ENCODE measurements at regions not wholly inside any gene's neighbourhood (a gene's known extent, or its start where the extent isn't known, plus 50 kb on each side); places are given as distances from the start of the nearest gene placed in this dataset.

DNA sequence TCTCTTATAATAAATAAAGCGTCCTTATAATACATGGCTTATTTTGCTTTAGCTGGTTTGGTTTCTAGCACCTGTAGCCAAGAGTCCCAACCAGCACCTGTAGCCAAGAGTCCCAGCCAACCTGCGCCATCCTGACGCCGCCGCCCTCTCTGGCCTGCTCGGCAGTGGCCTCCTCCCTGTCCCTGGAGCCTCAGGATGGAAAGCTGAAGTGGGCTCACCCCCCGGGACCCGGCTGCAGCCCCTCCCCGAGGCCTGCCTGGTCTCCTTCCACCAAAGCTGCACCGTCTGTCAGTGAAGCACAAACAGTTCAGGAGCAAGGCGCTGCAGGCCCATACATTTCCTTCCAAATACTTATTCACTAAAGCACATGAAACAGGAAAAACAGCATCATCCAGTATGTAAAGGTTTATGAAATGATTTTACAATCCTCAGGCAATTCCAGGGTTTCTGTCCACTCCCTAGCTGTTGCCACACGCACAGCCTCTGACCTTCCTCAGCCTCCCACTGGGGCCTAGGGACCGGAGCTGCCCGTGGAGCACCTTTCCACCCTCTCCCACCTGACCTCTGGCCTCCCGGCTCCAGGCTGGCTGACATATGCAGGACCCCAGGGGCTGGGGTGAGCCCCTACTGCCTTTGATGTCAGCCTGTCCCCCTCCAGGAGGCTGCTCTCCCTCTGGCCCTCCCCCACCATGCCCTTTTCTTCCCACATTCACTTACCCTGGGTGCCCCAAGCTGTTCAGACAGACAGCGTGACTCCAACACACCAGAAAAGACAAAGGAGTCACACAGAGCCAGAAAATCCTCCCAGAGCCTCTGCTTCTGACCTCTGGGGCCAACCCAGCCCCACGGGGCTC is 149.6 kb upstream of the PPP2R2D start:
- Histone ChIP-seq H3K27ac (ENCODE audit: low read depth, low read length) (no peak overlapping the region), H3K4me1 (ENCODE audit: control insufficient read depth, insufficient read depth, low read length) (no peaks in the 10 kb centered on the region), H3K4me3 (ENCODE audit: low read length) (no peak overlapping the region), H3K27me3 (ENCODE audit: control insufficient read depth, insufficient read depth, low read length) (peaks cover 2% of the 10 kb centered on the region), H3K9ac (ENCODE audit: low read length) (no peak overlapping the region), H3K36me3 (ENCODE audit: control insufficient read depth, insufficient read depth, low read length) (no peaks in the 10 kb centered on the region)

- Histone ChIP-seq H3K4me3 (ENCODE audit: low read length) (no peak overlapping the region), H3K4me1 (ENCODE audit: control insufficient read depth, insufficient read depth, low read length) (no peaks in the 10 kb centered on the region), H3K36me3 (ENCODE audit: control insufficient read depth, insufficient read depth, low read length) (no peaks in the 10 kb centered on the region), H3K27ac (ENCODE audit: low read depth, low read length) (no peak overlapping the region), H3K9ac (ENCODE audit: low read length) (no peak overlapping the region), H3K27me3 (ENCODE audit: control insufficient read depth, insufficient read depth, low read length) (no peaks in the 10 kb centered on the region)
Observed at GRCh38 chr10:131751827-131752775, 148.7 kb upstream of the PPP2R2D start.

- no peak overlapping the region for H3K27ac ChIP-seq (ENCODE audit: low read depth, low read length)
- H3K9ac ChIP-seq (ENCODE audit: low read length), result no peak overlapping the region
- no peaks in the 10 kb centered on the region for H3K36me3 ChIP-seq (ENCODE audit: control insufficient read depth, insufficient read depth, low read length)
- no peaks in the 10 kb centered on the region for H3K4me1 ChIP-seq (ENCODE audit: control insufficient read depth, insufficient read depth, low read length)
- no peaks in the 10 kb centered on the region for H3K27me3 ChIP-seq (ENCODE audit: control insufficient read depth, insufficient read depth, low read length)
- H3K4me3 ChIP-seq (ENCODE audit: low read length), result no peak overlapping the region
Observed at GRCh38 chr10:131753336-131753735, 147.5 kb upstream of the PPP2R2D start.

GRCh38 chr10:131755200-131755599 is 145.6 kb upstream of the PPP2R2D start:
- Histone ChIP-seq H3K9ac (ENCODE audit: low read length) (no peak overlapping the region), H3K27me3 (ENCODE audit: control insufficient read depth, insufficient read depth, low read length) (no peaks in the 10 kb centered on the region), H3K4me1 (ENCODE audit: control insufficient read depth, insufficient read depth, low read length) (no peaks in the 10 kb centered on the region), H3K27ac (ENCODE audit: low read depth, low read length) (no peak overlapping the region), H3K4me3 (ENCODE audit: low read length) (no peak overlapping the region), H3K36me3 (ENCODE audit: control insufficient read depth, insufficient read depth, low read length) (no peaks in the 10 kb centered on the region)

DNA sequence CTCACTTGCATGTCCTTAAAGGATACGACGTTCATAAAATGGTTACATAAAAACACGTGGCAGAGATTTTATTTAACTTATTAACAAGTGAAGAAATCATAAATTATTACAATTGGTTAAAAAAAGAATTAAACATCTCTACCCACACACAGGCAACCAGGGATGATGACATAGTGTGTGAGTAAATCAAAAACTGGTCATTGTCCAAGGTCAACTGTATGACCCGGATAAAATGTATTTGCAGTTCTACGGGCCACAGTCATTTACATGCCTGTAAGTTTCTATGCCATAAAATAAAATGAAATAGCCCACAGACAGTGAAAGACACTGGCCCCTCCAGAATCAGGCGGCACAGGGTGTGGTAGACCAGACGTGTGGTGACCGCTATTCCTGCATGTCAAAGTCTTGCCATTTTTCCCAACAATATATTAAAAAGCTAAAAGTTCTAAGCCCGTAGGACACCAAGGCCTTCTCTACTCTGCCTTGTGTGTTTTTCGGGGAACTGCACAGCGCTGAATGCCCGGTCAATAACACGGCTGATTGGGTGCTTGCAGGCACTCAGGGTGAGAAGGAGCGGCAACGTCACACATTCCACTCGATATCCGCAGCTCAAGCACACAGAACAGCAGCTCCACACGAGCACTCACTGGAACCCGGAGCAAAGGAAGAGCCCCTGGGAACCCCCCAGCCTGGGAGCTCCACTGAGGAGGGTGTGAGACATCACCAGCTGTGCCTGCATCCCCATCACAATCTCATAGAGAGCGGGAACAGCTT is 143.3 kb upstream of the PPP2R2D start:
- Histone ChIP-seq H3K27me3 (ENCODE audit: control insufficient read depth, insufficient read depth, low read length) (no peaks in the 10 kb centered on the region), H3K4me1 (ENCODE audit: control insufficient read depth, insufficient read depth, low read length) (no peaks in the 10 kb centered on the region), H3K4me3 (ENCODE audit: low read length) (no peak overlapping the region), H3K9ac (ENCODE audit: low read length) (no peak overlapping the region), H3K27ac (ENCODE audit: low read depth, low read length) (no peak overlapping the region), H3K36me3 (ENCODE audit: control insufficient read depth, insufficient read depth, low read length) (no peaks in the 10 kb centered on the region)

GRCh38 chr10:131758062-131758938 is 142.5 kb upstream of the PPP2R2D start:
- H3K27ac ChIP-seq (ENCODE audit: low read depth, low read length), result no peak overlapping the region
- H3K4me1 ChIP-seq (ENCODE audit: control insufficient read depth, insufficient read depth, low read length), result no peaks in the 10 kb centered on the region
- no peak overlapping the region for H3K4me3 ChIP-seq (ENCODE audit: low read length)
- H3K36me3 ChIP-seq (ENCODE audit: control insufficient read depth, insufficient read depth, low read length), result no peaks in the 10 kb centered on the region
- no peaks in the 10 kb centered on the region for H3K27me3 ChIP-seq (ENCODE audit: control insufficient read depth, insufficient read depth, low read length)
- no peak overlapping the region for H3K9ac ChIP-seq (ENCODE audit: low read length)

- Histone ChIP-seq H3K9ac (ENCODE audit: low read length) (no peak overlapping the region), H3K27ac (ENCODE audit: low read depth, low read length) (no peak overlapping the region)
Observed at GRCh38 chr10:131758939-131759301, 141.9 kb upstream of the PPP2R2D start.

DNA sequence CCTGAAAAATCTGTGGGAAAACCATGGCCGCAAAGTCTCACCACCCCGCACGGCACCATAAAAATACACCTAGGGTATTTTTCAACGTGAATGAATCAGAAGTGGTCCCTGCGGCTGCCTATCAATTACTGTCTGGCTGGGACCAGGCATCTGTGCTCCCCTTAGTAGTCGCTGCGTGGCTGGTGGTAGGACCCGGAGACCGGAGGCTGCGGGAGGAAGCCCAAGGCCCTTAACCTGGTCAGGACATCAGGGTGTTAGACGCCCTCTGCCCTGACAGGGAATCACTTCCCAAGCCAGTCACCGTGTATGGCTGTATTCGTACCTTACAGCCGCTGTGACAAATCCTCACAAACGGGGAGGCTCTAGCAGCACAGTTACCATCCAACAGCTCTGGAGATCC is 141.5 kb upstream of the PPP2R2D start:
- H3K36me3 ChIP-seq (ENCODE audit: control insufficient read depth, insufficient read depth, low read length), result no peaks in the 10 kb centered on the region
- H3K27ac ChIP-seq (ENCODE audit: low read depth, low read length), result no peak overlapping the region
- H3K27me3 ChIP-seq (ENCODE audit: control insufficient read depth, insufficient read depth, low read length), result no peaks in the 10 kb centered on the region

More at GRCh38 chr10:131758939-131759301, 141.9 kb upstream of the PPP2R2D start:
- no peaks in the 10 kb centered on the region for H3K4me1 ChIP-seq (ENCODE audit: control insufficient read depth, insufficient read depth, low read length)
- H3K36me3 ChIP-seq (ENCODE audit: control insufficient read depth, insufficient read depth, low read length), result no peaks in the 10 kb centered on the region
- H3K27me3 ChIP-seq (ENCODE audit: control insufficient read depth, insufficient read depth, low read length), result no peaks in the 10 kb centered on the region
- no peak overlapping the region for H3K4me3 ChIP-seq (ENCODE audit: low read length)

DNA sequence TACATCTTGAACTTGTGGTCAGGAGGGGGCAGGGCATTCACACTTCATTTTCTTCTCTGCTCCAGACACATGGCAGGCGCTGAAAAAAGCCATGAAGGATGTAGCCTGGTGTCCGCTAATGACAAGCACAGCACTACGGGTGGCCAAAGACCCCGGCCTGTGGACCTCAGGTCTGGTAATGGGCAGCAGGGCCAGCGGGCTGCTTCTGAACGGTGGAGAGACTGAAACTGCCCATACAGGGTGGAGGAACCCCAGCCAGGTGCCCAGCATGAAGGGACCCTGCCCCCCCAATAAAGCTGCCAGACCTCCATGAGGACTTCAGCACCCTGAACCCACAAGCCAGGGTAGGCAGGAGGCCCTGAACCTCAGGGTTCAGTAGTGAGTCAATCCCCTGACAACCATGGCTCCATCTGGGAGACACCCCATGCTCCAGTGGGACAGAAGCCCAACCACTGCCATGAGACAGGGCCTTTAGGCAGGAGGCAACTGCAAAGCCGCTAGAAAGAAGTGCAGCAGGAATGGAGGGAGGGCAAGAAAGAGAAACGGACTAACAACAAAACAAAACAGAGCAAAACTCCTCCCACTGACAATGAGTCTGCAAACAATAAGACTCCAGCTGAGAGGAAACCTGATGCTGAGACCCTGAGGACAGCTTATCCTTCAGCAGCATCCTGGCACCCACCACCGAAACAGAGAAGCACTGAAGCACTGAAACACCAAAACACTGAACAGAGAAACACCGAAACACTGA is 140.2 kb upstream of the PPP2R2D start:
- Histone ChIP-seq H3K4me3 (ENCODE audit: low read length) (no peak overlapping the region), H3K9ac (ENCODE audit: low read length) (no peak overlapping the region), H3K27ac (ENCODE audit: low read depth, low read length) (no peak overlapping the region), H3K36me3 (ENCODE audit: control insufficient read depth, insufficient read depth, low read length) (no peaks in the 10 kb centered on the region), H3K4me1 (ENCODE audit: control insufficient read depth, insufficient read depth, low read length) (no peaks in the 10 kb centered on the region), H3K27me3 (ENCODE audit: control insufficient read depth, insufficient read depth, low read length) (no peaks in the 10 kb centered on the region)

More for the DNA sequence above, 141.5 kb upstream of the PPP2R2D start:
- H3K4me3 ChIP-seq (ENCODE audit: low read length), result no peak overlapping the region
- no peaks in the 10 kb centered on the region for H3K4me1 ChIP-seq (ENCODE audit: control insufficient read depth, insufficient read depth, low read length)
- H3K9ac ChIP-seq (ENCODE audit: low read length), result no peak overlapping the region

DNA sequence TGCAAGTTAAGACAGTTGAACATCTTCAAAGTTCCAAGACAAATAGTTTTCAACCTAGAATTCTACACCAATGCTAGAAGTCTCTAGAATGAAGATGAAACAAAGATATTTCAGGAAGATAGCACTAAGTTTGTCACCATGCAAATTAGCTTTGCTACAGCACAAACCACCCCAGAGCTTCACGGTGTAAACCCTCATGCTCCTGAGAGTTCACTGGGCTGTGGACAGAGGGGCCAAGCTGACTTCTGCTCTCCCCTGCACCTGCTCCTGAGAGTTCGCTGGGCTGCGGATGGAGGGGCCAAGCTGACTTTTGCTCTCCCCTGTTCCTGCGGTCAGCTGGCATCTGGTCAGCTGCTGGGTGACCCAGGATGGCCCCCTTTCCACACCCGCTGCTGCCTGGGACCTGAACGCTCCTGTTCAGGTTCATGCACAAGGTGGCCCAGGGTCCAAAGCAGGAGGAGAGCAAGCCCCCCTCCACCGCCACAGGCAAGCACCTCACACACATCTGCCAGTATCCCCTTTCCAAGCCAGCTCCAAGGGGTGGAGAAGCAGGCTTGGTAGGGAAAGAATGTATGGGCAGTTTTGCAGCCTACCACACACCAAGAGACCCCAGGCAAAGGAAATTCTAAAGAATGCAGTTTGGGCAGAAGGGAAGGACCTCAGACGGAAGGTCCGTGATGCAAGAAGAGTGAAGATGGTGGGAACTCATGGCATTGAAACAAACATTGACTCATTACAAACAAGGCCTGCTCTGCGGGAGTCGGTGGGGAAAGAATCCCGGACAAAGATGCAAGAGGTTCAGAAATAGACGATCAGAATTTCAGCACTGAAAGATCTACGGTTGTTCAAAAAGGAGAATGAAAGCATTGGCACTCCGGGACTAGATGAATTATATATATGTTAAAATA is 137.8 kb upstream of the PPP2R2D start:
- Histone ChIP-seq H3K27ac (ENCODE audit: low read depth, low read length) (no peak overlapping the region), H3K36me3 (ENCODE audit: control insufficient read depth, insufficient read depth, low read length) (no peaks in the 10 kb centered on the region), H3K27me3 (ENCODE audit: control insufficient read depth, insufficient read depth, low read length) (no peaks in the 10 kb centered on the region), H3K4me3 (ENCODE audit: low read length) (no peak overlapping the region), H3K9ac (ENCODE audit: low read length) (no peak overlapping the region), H3K4me1 (ENCODE audit: control insufficient read depth, insufficient read depth, low read length) (no peaks in the 10 kb centered on the region)

Measured in rectal smooth muscle tissue (tissue), 1 donor.